Stimulated activated CD4-positive, alpha-beta T cell treated with anti-CD3 and anti-CD28 coated beads, Interleukin-1b, Interleukin-23, amount 100 ng/mL, for 48 hours (primary cell): ENCODE measurements at regions not wholly inside any gene's neighbourhood (a gene's known extent, or its start where the extent isn't known, plus 50 kb on each side); places are given as distances from the start of the nearest gene placed in this dataset.
"Not testable (repeated sequence)": the region's sequence is repeated elsewhere in the genome, so short reads cannot be mapped to it uniquely, and the experiment has no call there.

Source experiments
- DNase-seq: peaks from one replicate; pipeline ENCODE4 v3.0.0-alpha.2; 2020

GRCh38 chr4:105060628-105061027 lies 86.0 kb upstream of the TET2 start:
- DNase-seq: peak; percentile 29

- DNase-seq: peak; percentile 47
These were observed 85.5 kb upstream of the TET2 start for GRCh38 chr4:105061136-105061696.

- DNase-seq: no peak
These were observed 84.9 kb upstream of the TET2 start for GRCh38 chr4:105061731-105062130.

- DNase-seq: no peak
These were observed 80.3 kb upstream of the TET2 start for GRCh38 chr4:105066401-105066800.

GRCh38 chr4:105067431-105067830 lies 79.2 kb upstream of the TET2 start:
- DNase-seq: no peak

GRCh38 chr4:105067946-105068345 lies 78.7 kb upstream of the TET2 start:
- no peak for DNase-seq

GRCh38 chr4:105068516-105068915 lies 78.2 kb upstream of the TET2 start:
- DNase-seq: no peak

- DNase-seq: not testable (repeated sequence)
These were observed 74.6 kb upstream of the TET2 start for GRCh38 chr4:105072095-105072494.

GRCh38 chr4:105074097-105074496 lies 72.6 kb upstream of the TET2 start:
- DNase-seq: no peak

- no peak for DNase-seq
These were observed 71.6 kb upstream of the TET2 start for GRCh38 chr4:105075045-105075444.

GRCh38 chr4:105088110-105088879 lies 58.4 kb upstream of the TET2 start:
- DNase-seq: no peak

- no peak for DNase-seq
These were observed 54.3 kb upstream of the TET2 start for GRCh38 chr4:105092356-105092755.

- DNase-seq: no peak
These were observed 53.9 kb upstream of the TET2 start for GRCh38 chr4:105092768-105093167.

- no peak for DNase-seq
These were observed 52.7 kb upstream of the TET2 start for GRCh38 chr4:105093975-105094374.
